ENCODE measurements at regions not wholly inside any gene's neighbourhood (a gene's known extent, or its start where the extent isn't known, plus 50 kb on each side); places are given as distances from the start of the nearest gene placed in this dataset.
A peak's percentile ranks its signal among the peaks of the same experiment; 100 is the strongest.
"Not testable (repeated sequence)": the region's sequence is repeated elsewhere in the genome, so short reads cannot be mapped to it uniquely, and the experiment has no call there.

- ATAC-seq: no peak
Observed at GRCh38 chr9:24351258-24351657, 194.4 kb downstream of the IZUMO3 start.

DNA sequence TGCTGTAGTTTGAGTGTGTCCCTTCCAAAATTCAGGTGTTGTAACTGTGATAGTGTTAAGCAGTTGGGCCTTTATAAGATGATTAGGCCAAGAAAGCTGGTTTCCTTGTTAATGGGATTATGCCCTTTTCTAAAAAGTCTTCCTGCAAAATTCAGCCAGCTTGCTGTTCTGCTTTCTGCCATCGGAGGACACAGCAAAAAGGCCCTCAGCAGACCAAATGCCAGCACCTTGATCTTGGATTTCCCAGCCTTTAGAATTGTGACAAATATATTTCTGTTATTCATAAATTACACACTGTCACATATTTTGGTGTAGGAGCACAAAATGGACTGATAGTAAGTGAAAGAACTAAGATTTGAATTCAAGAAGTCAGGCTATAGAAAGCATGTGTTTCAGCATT, 203.2 kb downstream of the IZUMO3 start:
- no peak for ATAC-seq

More at GRCh38 chr9:24351258-24351657, 194.4 kb downstream of the IZUMO3 start:
- DNase-seq (ENCODE audit: low spot score): no peak

GRCh38 chr9:24333629-24334028, 212.1 kb downstream of the IZUMO3 start:
- no peak for DNase-seq (ENCODE audit: low spot score)
- ATAC-seq: no peak

More for the DNA sequence above, 203.2 kb downstream of the IZUMO3 start:
- DNase-seq (ENCODE audit: low spot score): no peak

- ATAC-seq (no peak), DNase-seq (ENCODE audit: low spot score) (no peak)
Observed at GRCh38 chr9:24298912-24299311, 246.8 kb downstream of the IZUMO3 start.

DNA sequence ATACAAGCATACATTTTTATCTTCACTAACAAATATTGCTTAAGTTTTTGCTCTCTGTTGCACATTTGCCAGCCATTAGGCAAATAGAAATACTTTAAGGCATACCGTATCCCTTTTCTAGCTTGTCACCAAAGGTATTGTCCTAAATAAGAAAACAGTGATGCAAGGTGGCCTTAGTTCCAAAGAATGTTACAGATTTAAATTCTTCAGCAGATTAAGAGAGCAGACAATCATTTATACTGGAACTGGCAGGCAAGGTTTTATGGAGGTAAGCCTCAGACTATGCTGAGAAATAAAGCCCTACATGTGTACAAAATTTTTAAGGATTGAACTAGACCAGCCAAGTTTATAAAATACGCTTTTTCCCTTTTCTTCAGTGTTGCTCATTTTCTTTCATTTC, 247.8 kb downstream of the IZUMO3 start:
- ATAC-seq (no peak), DNase-seq (ENCODE audit: low spot score) (no peak)

- ATAC-seq (no peak), DNase-seq (ENCODE audit: low spot score) (no peak)
Observed at GRCh38 chr9:24296124-24296523, 249.6 kb downstream of the IZUMO3 start.

GRCh38 chr9:24293386-24293785, 252.3 kb downstream of the IZUMO3 start:
- no peak for ATAC-seq

DNA sequence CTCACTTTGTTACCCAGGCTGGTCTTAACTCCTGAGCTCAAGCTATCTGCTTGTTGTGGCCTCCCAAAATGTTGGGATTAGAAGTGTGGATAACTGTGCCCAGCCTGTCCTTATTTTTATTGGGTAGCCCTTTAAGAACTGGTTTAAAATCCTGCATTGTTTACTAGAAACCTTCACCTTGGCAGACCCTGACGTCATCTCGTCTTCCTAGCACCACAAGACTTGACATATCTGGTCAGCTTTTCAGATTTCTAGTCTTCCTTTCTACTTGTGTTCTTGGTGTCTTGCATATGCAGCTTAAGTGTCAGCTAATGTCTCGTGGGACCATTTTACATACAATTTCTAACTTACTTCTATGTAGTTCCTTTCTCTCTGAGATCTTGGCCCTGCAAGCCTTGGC, 258.9 kb downstream of the IZUMO3 start:
- no peak for ATAC-seq
- DNase-seq (ENCODE audit: low spot score): no peak

More at GRCh38 chr9:24293386-24293785, 252.3 kb downstream of the IZUMO3 start:
- DNase-seq (ENCODE audit: low spot score): no peak

- ATAC-seq (no peak), DNase-seq (ENCODE audit: low spot score) (no peak)
Observed at GRCh38 chr9:24258626-24259025, 287.1 kb downstream of the IZUMO3 start.

DNA sequence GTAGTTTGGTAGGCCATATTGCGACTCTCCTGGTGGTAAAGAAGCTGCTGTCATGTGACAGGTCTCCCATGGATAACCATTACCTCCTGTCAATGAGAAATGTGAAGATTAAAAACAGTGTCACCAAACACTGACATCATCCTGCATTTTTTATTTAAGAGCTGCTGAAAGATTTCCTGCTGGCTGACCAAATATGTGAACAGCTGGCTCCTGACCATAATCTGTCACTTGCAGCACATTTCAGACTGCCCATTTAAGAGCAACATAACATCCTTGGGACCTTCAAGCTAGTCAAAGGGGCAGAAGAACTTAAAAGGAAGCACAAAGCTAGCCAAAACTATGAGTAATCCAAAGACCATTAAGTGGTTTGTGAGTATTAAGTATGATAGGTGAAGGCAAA, 288.0 kb downstream of the IZUMO3 start:
- DNase-seq (ENCODE audit: low spot score): no peak
- no peak for ATAC-seq

DNA sequence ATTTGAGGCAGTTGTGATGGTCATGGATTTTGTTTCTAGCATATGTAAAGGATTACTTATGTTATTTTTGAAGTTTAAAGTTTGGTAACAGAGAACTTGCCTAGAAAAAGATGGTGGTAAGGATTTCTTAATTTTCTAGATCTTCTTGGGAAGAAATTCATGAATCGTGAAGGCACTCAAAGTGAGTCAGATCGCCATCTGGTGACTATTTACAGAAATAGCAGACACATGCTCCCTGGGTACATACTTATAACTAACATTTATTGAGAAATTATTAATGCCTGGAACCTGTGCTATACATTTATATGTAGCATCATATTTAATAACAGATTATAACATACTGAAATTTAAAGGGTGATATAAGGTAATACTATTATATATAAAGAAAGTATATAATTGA, 299.7 kb downstream of the IZUMO3 start:
- DNase-seq (ENCODE audit: low spot score): no peak
- peak; percentile 33 for ATAC-seq

DNA sequence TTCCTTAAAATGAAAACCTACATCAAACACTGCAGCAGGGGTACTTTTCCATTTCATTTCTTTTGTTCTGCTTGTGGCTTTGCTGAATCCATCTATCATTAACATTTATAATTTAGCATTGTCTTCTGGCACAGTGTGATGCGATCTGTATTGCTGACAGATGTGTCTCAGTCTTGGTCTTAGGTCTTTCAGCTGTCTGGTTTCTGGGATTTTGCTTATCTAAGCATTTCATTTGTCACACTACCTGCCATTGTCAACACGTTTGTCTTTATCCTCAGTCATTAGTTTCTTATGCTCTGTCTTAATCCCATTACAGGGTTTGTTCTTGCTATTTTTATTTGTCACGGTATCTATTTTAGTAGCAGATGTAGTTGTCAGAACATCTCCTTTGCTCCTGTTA, 303.1 kb downstream of the IZUMO3 start:
- DNase-seq (ENCODE audit: low spot score): no peak
- no peak for ATAC-seq

GRCh38 chr9:24218656-24219055, 327.0 kb downstream of the IZUMO3 start:
- no peak for DNase-seq (ENCODE audit: low spot score)
- ATAC-seq: no peak

- DNase-seq (ENCODE audit: low spot score) (no peak), ATAC-seq (no peak)
Observed at GRCh38 chr9:24210641-24211040, 335.1 kb downstream of the IZUMO3 start.

- ATAC-seq (no peak), DNase-seq (ENCODE audit: low spot score) (no peak)
Observed at GRCh38 chr9:24189986-24190385, 355.7 kb downstream of the IZUMO3 start.

DNA sequence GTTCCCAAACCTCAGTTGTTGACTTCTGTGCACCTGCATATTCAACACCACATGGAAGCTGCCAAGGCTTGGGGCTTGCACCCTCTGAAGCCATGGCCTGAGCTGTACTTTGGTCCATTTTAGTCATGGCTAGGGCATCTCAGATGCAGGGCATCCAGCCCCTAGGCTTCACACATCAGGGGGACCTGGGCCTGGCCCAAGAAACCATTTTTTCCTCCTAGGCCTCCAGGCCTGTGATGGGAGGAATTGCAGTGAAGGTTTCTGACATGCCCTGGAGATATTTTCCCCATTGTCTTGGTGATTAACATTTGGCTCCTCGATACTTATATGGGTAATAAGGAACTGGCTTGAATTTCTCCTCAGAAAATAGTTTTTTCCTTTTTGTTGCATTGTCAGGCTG, 354.5 kb upstream of the ELAVL2 start:
- not testable (repeated sequence) for DNase-seq (ENCODE audit: low spot score); ATAC-seq

- no peak for ATAC-seq
- DNase-seq (ENCODE audit: low spot score): no peak
Observed at GRCh38 chr9:24144796-24145195, 318.8 kb upstream of the ELAVL2 start.

DNA sequence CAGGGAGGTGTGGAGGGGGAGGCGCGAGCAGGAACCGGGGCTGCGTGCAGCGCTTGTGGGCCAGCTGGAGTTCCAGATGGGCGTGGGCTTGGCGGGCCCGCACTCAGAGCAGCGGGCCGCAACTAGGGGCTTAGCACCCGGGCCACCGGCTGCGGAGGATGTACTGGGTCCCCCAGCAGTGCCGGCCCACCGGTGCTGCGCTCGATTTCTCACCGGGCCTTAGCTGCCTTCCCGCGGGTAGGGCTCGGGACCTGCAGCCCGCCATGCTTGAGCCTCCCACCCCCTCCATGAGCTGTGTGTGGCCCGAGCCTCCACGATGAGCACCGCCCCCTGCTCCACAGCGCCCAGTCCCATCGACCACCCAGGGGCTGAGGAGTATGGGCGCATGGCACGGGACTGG, 309.0 kb upstream of the ELAVL2 start:
- not testable (repeated sequence) for DNase-seq (ENCODE audit: low spot score); ATAC-seq

DNA sequence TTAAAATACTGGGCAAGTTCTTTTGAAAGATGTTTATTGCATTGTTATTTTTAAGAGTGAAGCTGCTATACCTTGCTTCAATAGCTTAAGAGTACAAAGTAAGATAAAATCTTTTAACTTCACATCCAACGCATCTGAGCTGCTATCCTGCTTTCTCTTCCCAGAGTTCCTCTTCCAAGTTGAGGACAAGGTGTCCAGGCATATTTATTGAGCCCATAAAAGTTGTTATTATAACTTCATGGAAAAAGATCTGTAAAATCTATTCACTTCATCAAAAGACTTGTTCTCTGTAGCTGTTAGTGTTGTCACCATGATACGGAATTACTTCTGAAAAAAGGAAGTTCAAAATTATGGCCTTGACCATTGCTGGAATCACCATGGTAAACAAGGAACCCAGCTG, 306.2 kb upstream of the ELAVL2 start:
- DNase-seq (ENCODE audit: low spot score) (no peak), ATAC-seq (no peak)

GRCh38 chr9:24127519-24127918, 301.5 kb upstream of the ELAVL2 start:
- ATAC-seq (no peak), DNase-seq (ENCODE audit: low spot score) (no peak)

DNA sequence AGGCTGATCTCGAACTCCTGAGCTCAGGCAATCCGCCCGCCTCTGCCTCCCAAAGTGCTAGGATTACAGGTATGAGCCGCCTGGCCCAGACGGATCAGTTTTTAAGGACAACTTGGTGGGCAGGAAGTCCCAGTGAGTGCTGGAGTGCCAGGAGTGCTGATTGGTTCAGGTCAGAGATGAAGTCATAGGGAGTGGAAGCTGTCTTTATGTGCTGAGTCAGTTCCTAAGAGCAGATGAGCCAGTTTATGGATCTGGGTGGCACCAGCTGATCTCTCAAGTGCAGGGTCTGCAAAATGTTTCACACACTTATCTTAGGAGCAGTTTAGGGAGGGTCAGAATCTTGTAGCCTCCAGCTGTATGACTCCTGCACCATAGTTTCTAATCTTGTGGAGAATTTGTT, 292.1 kb upstream of the ELAVL2 start:
- ATAC-seq: no peak

GRCh38 chr9:24096756-24097155, 270.7 kb upstream of the ELAVL2 start:
- ATAC-seq (no peak), DNase-seq (ENCODE audit: low spot score) (no peak)

More for the DNA sequence above, 292.1 kb upstream of the ELAVL2 start:
- no peak for DNase-seq (ENCODE audit: low spot score)

GRCh38 chr9:24095246-24095645, 269.2 kb upstream of the ELAVL2 start:
- DNase-seq (ENCODE audit: low spot score) (no peak), ATAC-seq (no peak)

- no peak for DNase-seq (ENCODE audit: low spot score)
Observed at GRCh38 chr9:24090566-24090965, 264.5 kb upstream of the ELAVL2 start.

More at GRCh38 chr9:24090566-24090965, 264.5 kb upstream of the ELAVL2 start:
- no peak for ATAC-seq

Data from left lobe of liver (tissue), 2 donors.